Lung (tissue), 11 donors: ENCODE measurements at regions not wholly inside any gene's neighbourhood (a gene's known extent, or its start where the extent isn't known, plus 50 kb on each side); places are given as distances from the start of the nearest gene placed in this dataset.

ENCODE experiments used
- ATAC-seq: fragments of 200-7000 bp; cut with Tn5 transposase; one replicate; pipeline ENCODE4 v1.9.1; 2020; ENCODE audit warnings: moderate number of reproducible peaks; ENCODE audit not compliant: insufficient read depth, low FRiP score
- DNase-seq, 3 donors: peaks; one replicate each; pipeline ENCODE4 v3.0.0-alpha.2; 2013 to 2017
- H3K27ac ChIP-seq, 2 donors: one replicate each; pipeline ENCODE4 v1.5.1; 2013; ENCODE audit warnings: mild to moderate bottlenecking in 2 of 2, moderate library complexity in 2 of 2, control low read depth in 1 of 2, inconsistent platforms in 1 of 2, low read depth in 1 of 2, low read length in 1 of 2
- H3K27me3 ChIP-seq, 3 donors: one replicate each; pipeline ENCODE4 v1.5.1; 2013; ENCODE audit warnings: low read length in 2 of 3; ENCODE audit not compliant: control insufficient read depth in 3 of 3, insufficient read depth in 3 of 3
- H3K36me3 ChIP-seq, 4 donors: one replicate each; pipeline ENCODE4 v1.5.1; 2013; ENCODE audit warnings: low read length in 4 of 4, mild to moderate bottlenecking in 1 of 4, moderate library complexity in 1 of 4; ENCODE audit not compliant: control insufficient read depth in 4 of 4, insufficient read depth in 4 of 4
- H3K4me1 ChIP-seq, 5 donors: one replicate each; pipeline ENCODE4 v1.5.1; 2013; ENCODE audit warnings: low read length in 5 of 5, mild to moderate bottlenecking in 2 of 5, moderate library complexity in 1 of 5; ENCODE audit not compliant: control insufficient read depth in 5 of 5, insufficient read depth in 5 of 5
- H3K4me3 ChIP-seq: one replicate; pipeline ENCODE4 v1.5.1; 2013; ENCODE audit warnings: mild to moderate bottlenecking, control low read depth, moderate library complexity
- H3K9ac ChIP-seq, 2 donors: one replicate each; pipeline ENCODE4 v1.5.1; 2013; ENCODE audit warnings: low read length in 2 of 2, control low read depth in 1 of 2; ENCODE audit not compliant: insufficient read depth in 1 of 2
- H3K9me3 ChIP-seq, 4 donors: one replicate each; pipeline ENCODE4 v1.5.1; 2013; ENCODE audit warnings: low read length in 3 of 4, mild to moderate bottlenecking in 1 of 4, moderate library complexity in 1 of 4; ENCODE audit not compliant: control insufficient read depth in 4 of 4, insufficient read depth in 3 of 4
- WGBS, 2 donors: extraction: QIAGEN DNeasy Blood & Tissue Kit; methylation state at CpG; one replicate each; pipeline ENCODE4 v1.1.7; 2013; 5-methylcytosine and 5-hydroxymethylcytosine counted together
- TF ChIP-seq, protein P1 (sequence below): IDR thresholded peaks from 2 replicates; pipeline ENCODE4 v1.5.1; 2012; ENCODE audit warnings: mild to moderate bottlenecking; ENCODE audit errors: control extremely low read depth, extremely low read depth
- donor health status: control.
- donor health status: control.
- donor health status: Bipolar disorder and iron deficiency.
- donor health status: healthy.
- donor health status: DM: yes; HTN: yes; CAD: no.

DNA sequence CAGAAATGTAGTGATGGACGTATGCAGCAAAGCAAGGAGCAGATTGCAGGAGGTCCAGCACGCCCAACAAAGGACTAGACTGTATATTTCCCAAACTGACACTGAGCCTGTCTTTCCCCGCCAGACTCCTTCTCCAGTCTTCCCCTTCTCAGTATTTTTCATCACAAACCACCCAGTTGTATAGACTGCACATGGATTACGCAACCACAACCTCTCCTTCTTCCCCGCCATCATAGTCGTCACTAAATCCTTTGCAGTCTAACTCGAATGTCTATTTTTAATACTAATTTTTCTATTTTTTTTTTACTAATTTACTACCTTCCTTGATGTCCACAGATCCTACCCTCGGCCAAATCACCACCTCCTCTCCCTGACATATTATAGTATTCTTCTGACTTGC lies 105.4 kb downstream of the MTNR1A start:
- Histone ChIP-seq H3K36me3 (no peaks in the 10 kb centered on the region), H3K27me3 (no peaks in the 10 kb centered on the region), H3K9me3 (peaks cover 0 to 20% (median 17%) of the 10 kb centered on the region in 4 donors), H3K4me3 (no peak overlapping the region), H3K9ac (no peak overlapping the region), H3K27ac (no peak overlapping the region), H3K4me1 (no peaks in the 10 kb centered on the region)
- WGBS, 2 donors = 72 to 88% methylated on average over 8 of the region's 8 CpGs
- ATAC-seq = no peak
- DNase-seq = no peak
- TF ChIP-seq, protein P1, sequence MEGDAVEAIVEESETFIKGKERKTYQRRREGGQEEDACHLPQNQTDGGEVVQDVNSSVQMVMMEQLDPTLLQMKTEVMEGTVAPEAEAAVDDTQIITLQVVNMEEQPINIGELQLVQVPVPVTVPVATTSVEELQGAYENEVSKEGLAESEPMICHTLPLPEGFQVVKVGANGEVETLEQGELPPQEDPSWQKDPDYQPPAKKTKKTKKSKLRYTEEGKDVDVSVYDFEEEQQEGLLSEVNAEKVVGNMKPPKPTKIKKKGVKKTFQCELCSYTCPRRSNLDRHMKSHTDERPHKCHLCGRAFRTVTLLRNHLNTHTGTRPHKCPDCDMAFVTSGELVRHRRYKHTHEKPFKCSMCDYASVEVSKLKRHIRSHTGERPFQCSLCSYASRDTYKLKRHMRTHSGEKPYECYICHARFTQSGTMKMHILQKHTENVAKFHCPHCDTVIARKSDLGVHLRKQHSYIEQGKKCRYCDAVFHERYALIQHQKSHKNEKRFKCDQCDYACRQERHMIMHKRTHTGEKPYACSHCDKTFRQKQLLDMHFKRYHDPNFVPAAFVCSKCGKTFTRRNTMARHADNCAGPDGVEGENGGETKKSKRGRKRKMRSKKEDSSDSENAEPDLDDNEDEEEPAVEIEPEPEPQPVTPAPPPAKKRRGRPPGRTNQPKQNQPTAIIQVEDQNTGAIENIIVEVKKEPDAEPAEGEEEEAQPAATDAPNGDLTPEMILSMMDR = no peak

DNA sequence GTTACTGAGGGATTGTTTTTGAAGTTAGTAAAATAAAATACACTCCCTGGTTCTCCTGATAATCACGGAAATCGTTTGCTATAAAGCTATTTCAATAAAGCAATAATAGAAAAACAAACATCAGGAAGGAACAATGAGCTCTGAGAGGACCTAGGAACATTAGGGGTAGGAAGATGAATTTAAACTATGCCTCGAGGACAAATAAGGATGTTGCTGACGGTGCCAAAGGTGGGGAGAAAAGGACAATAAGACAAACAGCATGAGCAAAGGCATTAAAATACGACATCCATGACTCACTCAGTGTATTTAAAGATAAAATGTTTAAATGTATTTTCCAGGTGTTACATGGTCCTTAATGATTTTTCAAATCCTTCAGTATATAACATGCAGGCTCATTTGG lies 110.3 kb downstream of the MTNR1A start:
- TF ChIP-seq, protein P1 = no peak
- H3K9me3 ChIP-seq = peaks cover 0 to 6% (median 2%) of the 10 kb centered on the region in 4 donors
- no peak overlapping the region for H3K9ac ChIP-seq
- H3K4me3 ChIP-seq = no peak overlapping the region
- no peaks in the 10 kb centered on the region for H3K36me3 ChIP-seq
- H3K27me3 ChIP-seq = no peaks in the 10 kb centered on the region
- H3K4me1 ChIP-seq = no peaks in the 10 kb centered on the region
- no peak overlapping the region for H3K27ac ChIP-seq
- 61 to 73% methylated on average over 5 of the region's 5 CpGs for WGBS, 2 donors
- ATAC-seq = no peak
- no peak for DNase-seq

DNA sequence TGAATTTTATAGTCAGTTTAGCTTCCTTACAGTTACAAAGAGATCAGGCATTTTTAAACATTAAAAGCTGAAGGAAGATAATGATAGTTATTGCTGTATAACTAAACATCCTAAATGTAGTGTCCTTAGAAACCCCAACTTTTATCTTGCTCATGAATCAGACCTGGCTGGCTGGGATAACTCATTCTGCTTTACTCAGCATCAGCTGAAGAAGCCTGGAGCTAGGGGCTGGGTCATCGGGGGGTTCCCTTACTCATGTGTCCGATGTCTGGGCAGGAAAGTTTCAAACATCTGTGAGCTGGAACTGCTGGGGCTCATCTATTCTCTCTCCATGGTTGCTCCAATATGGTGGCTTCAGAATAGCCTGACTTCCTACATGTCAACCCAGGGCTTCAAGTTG lies 113.9 kb downstream of the MTNR1A start:
- Histone ChIP-seq H3K36me3 (no peaks in the 10 kb centered on the region), H3K4me1 (no peaks in the 10 kb centered on the region), H3K9ac (no peak overlapping the region), H3K27ac (no peak overlapping the region), H3K27me3 (no peaks in the 10 kb centered on the region), H3K4me3 (no peak overlapping the region), H3K9me3 (peaks cover 0 to 4% (median 0%) of the 10 kb centered on the region in 4 donors)
- WGBS, 2 donors = 92 to 97% methylated on average over 2 of the region's 2 CpGs
- ATAC-seq = no peak
- TF ChIP-seq, protein P1 = no peak
- no peak for DNase-seq

DNA sequence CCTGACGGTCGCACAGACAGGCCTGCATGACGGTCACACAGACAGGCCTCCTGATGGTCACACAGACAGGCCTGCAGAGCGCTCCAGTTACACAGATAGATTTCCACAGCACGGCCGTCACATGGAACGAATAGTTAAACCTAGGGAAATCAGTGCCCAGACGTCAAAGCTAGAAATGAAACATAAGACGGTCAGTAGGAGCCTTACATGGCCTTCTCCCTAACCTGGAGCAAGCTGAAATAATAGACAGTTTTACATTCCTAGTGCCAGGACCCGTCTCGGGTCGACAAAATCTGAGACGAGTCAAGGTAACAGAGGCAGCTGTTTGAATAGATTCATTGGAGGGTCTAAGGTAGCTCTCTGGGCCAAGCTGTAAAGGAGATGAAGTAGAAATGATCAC lies 126.9 kb downstream of the MTNR1A start:
- Histone ChIP-seq H3K9me3 (peaks cover 0 to 2% (median 0%) of the 10 kb centered on the region in 4 donors), H3K4me3 (no peak overlapping the region), H3K36me3 (no peaks in the 10 kb centered on the region), H3K9ac (no peak overlapping the region), H3K4me1 (peaks cover 0 to 4% (median 0%) of the 10 kb centered on the region in 5 donors), H3K27ac (no peak overlapping the region), H3K27me3 (no peaks in the 10 kb centered on the region)
- DNase-seq (no peak), ATAC-seq (no peak)
- TF ChIP-seq, protein P1 = no peak
- WGBS, 2 donors = 92 to 94% methylated on average over 13 of the region's 13 CpGs
